GM12878 (cell line): ENCODE measurements at regions not wholly inside any gene's neighbourhood (a gene's known extent, or its start where the extent isn't known, plus 50 kb on each side); places are given as distances from the start of the nearest gene placed in this dataset.

Source experiments
- CHD4 ChIP-seq: fragments of 200-600 bp; sonication (generic); IDR thresholded peaks from 2 replicates; pipeline ENCODE4 v1.6.1; 2016; ENCODE audit warnings: mild to moderate bottlenecking
- HDAC6 ChIP-seq: fragments of 200-600 bp; sonication (generic); IDR thresholded peaks from one replicate; pipeline ENCODE4 v1.8.0; 2017; ENCODE audit warnings: antibody characterized with exemption; ENCODE audit not compliant: unreplicated experiment
- POLR2A ChIP-seq: IDR thresholded peaks from 2 replicates; pipeline ENCODE4 v1.6.1; 2011; ENCODE audit warnings: low read depth, mild to moderate bottlenecking, low read length
- POLR2AphosphoS5 ChIP-seq: IDR thresholded peaks from 2 replicates; pipeline ENCODE4 v1.6.1; 2011; ENCODE audit warnings: mild to moderate bottlenecking, low read length, inconsistent platforms
- YY1 ChIP-seq: IDR thresholded peaks from 2 replicates; pipeline ENCODE4 v1.6.1; 2011; ENCODE audit warnings: low read depth, mild to moderate bottlenecking, low read length
- TF ChIP-seq, protein P1 (sequence below): IDR thresholded peaks from 2 replicates; pipeline ENCODE4 v1.6.1; 2011; ENCODE audit warnings: borderline replicate concordance, low read depth, mild to moderate bottlenecking, moderate library complexity, mixed read lengths, low read length; ENCODE audit not compliant: insufficient read depth; ENCODE audit errors: extremely low read length
- TF ChIP-seq, protein P2 (sequence below), 3 experiments: IDR thresholded peaks in 2 of 3; conservative IDR thresholded peaks in 1 of 3; 2 replicates each; pipeline ENCODE4 v1.5.1; 2011; ENCODE audit warnings: low read depth in 3 of 3, low read length in 3 of 3, mild to moderate bottlenecking in 3 of 3, control low read depth in 2 of 3, moderate library complexity in 2 of 3, inconsistent platforms in 1 of 3, mixed read lengths in 1 of 3; ENCODE audit not compliant: control insufficient read depth in 2 of 3, insufficient read depth in 1 of 3; ENCODE audit errors: extremely low read depth in 1 of 3

DNA sequence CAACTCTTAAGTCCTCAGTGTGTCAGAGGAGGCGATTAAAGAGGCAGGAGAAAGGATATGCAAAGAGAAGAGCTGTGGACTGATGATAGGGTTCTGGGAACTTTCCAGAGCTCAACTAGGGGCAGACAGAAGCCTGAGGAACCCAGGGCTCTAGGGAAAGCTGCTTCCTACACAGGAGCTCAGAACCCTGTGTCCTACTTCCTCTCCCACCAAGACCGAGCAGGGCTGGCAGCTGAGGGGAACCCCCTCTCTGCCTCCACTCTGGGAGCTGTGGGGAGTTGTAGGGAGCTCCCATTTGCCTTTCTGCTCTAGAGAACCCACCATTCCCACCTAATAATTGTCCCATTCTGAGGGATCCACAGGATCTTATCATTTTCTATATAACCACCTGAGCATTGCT is 674.3 kb downstream of the ACTL7B start:
- TF ChIP-seq, protein P1, sequence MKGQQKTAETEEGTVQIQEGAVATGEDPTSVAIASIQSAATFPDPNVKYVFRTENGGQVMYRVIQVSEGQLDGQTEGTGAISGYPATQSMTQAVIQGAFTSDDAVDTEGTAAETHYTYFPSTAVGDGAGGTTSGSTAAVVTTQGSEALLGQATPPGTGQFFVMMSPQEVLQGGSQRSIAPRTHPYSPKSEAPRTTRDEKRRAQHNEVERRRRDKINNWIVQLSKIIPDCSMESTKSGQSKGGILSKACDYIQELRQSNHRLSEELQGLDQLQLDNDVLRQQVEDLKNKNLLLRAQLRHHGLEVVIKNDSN: no peak
- TF ChIP-seq HDAC6 (no peak), POLR2AphosphoS5 (no peak), POLR2A (no peak), YY1 (no peak), CHD4 (no peak)
- TF ChIP-seq, protein P2, sequence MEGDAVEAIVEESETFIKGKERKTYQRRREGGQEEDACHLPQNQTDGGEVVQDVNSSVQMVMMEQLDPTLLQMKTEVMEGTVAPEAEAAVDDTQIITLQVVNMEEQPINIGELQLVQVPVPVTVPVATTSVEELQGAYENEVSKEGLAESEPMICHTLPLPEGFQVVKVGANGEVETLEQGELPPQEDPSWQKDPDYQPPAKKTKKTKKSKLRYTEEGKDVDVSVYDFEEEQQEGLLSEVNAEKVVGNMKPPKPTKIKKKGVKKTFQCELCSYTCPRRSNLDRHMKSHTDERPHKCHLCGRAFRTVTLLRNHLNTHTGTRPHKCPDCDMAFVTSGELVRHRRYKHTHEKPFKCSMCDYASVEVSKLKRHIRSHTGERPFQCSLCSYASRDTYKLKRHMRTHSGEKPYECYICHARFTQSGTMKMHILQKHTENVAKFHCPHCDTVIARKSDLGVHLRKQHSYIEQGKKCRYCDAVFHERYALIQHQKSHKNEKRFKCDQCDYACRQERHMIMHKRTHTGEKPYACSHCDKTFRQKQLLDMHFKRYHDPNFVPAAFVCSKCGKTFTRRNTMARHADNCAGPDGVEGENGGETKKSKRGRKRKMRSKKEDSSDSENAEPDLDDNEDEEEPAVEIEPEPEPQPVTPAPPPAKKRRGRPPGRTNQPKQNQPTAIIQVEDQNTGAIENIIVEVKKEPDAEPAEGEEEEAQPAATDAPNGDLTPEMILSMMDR (IDR thresholded peaks at IDR 0.05 in 2 of 3, conservative IDR thresholded peaks at IDR 0.05 in 1 of 3; ENCODE audit: control insufficient read depth in 2 of 3, extremely low read depth in 1 of 3, insufficient read depth in 1 of 3, low read depth in 3 of 3, low read length in 3 of 3): no peak
